Kidney (tissue), 13 donors: ENCODE measurements at regions not wholly inside any gene's neighbourhood (a gene's known extent, or its start where the extent isn't known, plus 50 kb on each side); places are given as distances from the start of the nearest gene placed in this dataset.
A peak's percentile ranks its signal among the peaks of the same experiment; 100 is the strongest.

Experiments
- DNase-seq, 5 donors: peaks; one replicate each; pipeline ENCODE4 v3.0.0-alpha.2; 2013 to 2020
- FAIRE-seq: peaks from 2 replicates; lab custom pipeline; 2012; peaks lifted over from hg19 to GRCh38; lab: Jason Lieb, UNC
- H3K27ac ChIP-seq, 2 donors: one replicate each; pipeline ENCODE4 v1.7.0; 2013; ENCODE audit warnings: low read depth in 2 of 2, low read length in 2 of 2, inconsistent platforms in 1 of 2
- H3K27me3 ChIP-seq: one replicate; pipeline ENCODE4 v1.7.1; 2013; ENCODE audit warnings: low read length, inconsistent platforms; ENCODE audit not compliant: control insufficient read depth, insufficient read depth
- H3K36me3 ChIP-seq, 3 donors: one replicate each; pipeline versions ENCODE4 v1.7.0 to v1.7.1; 2013; ENCODE audit warnings: low read length in 3 of 3, control low read depth in 1 of 3, inconsistent platforms in 1 of 3; ENCODE audit not compliant: insufficient read depth in 3 of 3, control insufficient read depth in 2 of 3
- H3K4me1 ChIP-seq, 3 donors: one replicate each; pipeline versions ENCODE4 v1.7.0 to v1.7.1; 2013; ENCODE audit warnings: low read length in 3 of 3, inconsistent platforms in 1 of 3, low read depth in 1 of 3; ENCODE audit not compliant: control insufficient read depth in 2 of 3, insufficient read depth in 2 of 3
- H3K4me3 ChIP-seq, 3 donors: one replicate each; pipeline versions ENCODE4 v1.7.0 to v1.8.1; 2013; ENCODE audit warnings: low read length in 3 of 3, control low read depth in 1 of 3, inconsistent platforms in 1 of 3
- H3K9ac ChIP-seq, 3 donors: one replicate each; pipeline versions ENCODE4 v1.7.0 to v1.7.1; 2013; ENCODE audit warnings: low read length in 3 of 3, control low read depth in 1 of 3, inconsistent platforms in 1 of 3
- H3K9me3 ChIP-seq, 3 donors: one replicate each; pipeline versions ENCODE4 v1.7.0 to v1.7.1; 2013; ENCODE audit warnings: low read length in 3 of 3, control low read depth in 1 of 3, inconsistent platforms in 1 of 3; ENCODE audit not compliant: control insufficient read depth in 2 of 3, insufficient read depth in 1 of 3
- intact Hi-C: fragments of 100-400 bp; cut with DNase I; formaldehyde crosslinking; loops from one replicate; pipeline ENCODE4 v1.11.1; 2022
- TF ChIP-seq, protein P1 (sequence below): IDR thresholded peaks from 3 replicates; pipeline ENCODE4 v1.5.1; 2012; ENCODE audit warnings: mild to moderate bottlenecking, moderate library complexity, borderline replicate concordance; ENCODE audit not compliant: insufficient read depth; ENCODE audit errors: extremely low read depth
- donor health status: control.
- donor health status: control.
- donor health status: control.
- donor health status: control.
- donor health status: control.
- donor health status: DM: yes; HTN: yes; CAD: no.
- donor health status: Normal renal cell carcinoma (clear cell type).

DNA sequence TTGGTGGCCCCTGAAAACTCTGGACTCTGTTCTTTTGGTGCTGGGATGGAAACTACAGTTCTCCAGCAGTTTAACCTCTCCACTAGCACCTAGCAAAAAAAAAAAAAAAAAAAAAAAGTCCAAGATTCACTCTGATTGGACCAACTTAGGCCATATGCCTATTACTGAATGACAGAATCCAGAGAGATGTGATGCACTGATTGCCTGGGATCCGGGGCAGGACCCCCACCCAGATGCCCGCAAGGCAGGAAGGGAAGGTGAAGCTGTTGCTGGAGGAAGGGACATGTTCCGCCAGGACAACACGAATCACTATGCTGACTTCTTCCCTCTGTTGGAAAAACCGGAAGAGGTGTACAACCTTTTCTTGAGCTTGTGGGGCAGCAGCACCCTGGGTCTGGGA is 152.5 kb upstream of the ZNF536 start:
- Histone ChIP-seq H3K4me1 (no peaks in the 10 kb centered on the region), H3K36me3 (no peaks in the 10 kb centered on the region), H3K4me3 (no peak overlapping the region), H3K27ac (no peak overlapping the region), H3K9ac (no peak overlapping the region), H3K27me3 (peaks cover 13% of the 10 kb centered on the region), H3K9me3 (no peaks in the 10 kb centered on the region)
- DNase-seq: no peak
- no peak for FAIRE-seq
- intact Hi-C loops: no loop called here
- TF ChIP-seq, protein P1, sequence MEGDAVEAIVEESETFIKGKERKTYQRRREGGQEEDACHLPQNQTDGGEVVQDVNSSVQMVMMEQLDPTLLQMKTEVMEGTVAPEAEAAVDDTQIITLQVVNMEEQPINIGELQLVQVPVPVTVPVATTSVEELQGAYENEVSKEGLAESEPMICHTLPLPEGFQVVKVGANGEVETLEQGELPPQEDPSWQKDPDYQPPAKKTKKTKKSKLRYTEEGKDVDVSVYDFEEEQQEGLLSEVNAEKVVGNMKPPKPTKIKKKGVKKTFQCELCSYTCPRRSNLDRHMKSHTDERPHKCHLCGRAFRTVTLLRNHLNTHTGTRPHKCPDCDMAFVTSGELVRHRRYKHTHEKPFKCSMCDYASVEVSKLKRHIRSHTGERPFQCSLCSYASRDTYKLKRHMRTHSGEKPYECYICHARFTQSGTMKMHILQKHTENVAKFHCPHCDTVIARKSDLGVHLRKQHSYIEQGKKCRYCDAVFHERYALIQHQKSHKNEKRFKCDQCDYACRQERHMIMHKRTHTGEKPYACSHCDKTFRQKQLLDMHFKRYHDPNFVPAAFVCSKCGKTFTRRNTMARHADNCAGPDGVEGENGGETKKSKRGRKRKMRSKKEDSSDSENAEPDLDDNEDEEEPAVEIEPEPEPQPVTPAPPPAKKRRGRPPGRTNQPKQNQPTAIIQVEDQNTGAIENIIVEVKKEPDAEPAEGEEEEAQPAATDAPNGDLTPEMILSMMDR: no peak

GRCh38 chr19:30221176-30221575 is 151.0 kb upstream of the ZNF536 start:
- intact Hi-C loops: no loop called here
- FAIRE-seq: no peak
- peaks cover 18% of the 10 kb centered on the region for H3K27me3 ChIP-seq

GRCh38 chr19:30222428-30222873 is 149.7 kb upstream of the ZNF536 start:
- H3K9ac ChIP-seq: no peak overlapping the region
- no peak for FAIRE-seq

More at GRCh38 chr19:30221176-30221575, 151.0 kb upstream of the ZNF536 start:
- H3K9ac ChIP-seq: no peak overlapping the region
- no peaks in the 10 kb centered on the region for H3K4me1 ChIP-seq
- H3K9me3 ChIP-seq: no peaks in the 10 kb centered on the region
- no peak for DNase-seq
- TF ChIP-seq, protein P1: no peak
- H3K27ac ChIP-seq: no peak overlapping the region
- no peak overlapping the region for H3K4me3 ChIP-seq
- H3K36me3 ChIP-seq: no peaks in the 10 kb centered on the region

More at GRCh38 chr19:30222428-30222873, 149.7 kb upstream of the ZNF536 start:
- peak in 3 of 5 donors; percentile 30 to 66 (median 50) for DNase-seq
- intact Hi-C loops: no loop called here
- Histone ChIP-seq H3K4me1 (no peaks in the 10 kb centered on the region), H3K4me3 (no peak overlapping the region), H3K9me3 (no peaks in the 10 kb centered on the region), H3K36me3 (no peaks in the 10 kb centered on the region), H3K27me3 (peaks cover 23% of the 10 kb centered on the region), H3K27ac (no peak overlapping the region)
- TF ChIP-seq, protein P1: peak; percentile 8
